ENCODE measurements at regions not wholly inside any gene's neighbourhood (a gene's known extent, or its start where the extent isn't known, plus 50 kb on each side); places are given as distances from the start of the nearest gene placed in this dataset.
A peak's percentile ranks its signal among the peaks of the same experiment; 100 is the strongest.

DNA sequence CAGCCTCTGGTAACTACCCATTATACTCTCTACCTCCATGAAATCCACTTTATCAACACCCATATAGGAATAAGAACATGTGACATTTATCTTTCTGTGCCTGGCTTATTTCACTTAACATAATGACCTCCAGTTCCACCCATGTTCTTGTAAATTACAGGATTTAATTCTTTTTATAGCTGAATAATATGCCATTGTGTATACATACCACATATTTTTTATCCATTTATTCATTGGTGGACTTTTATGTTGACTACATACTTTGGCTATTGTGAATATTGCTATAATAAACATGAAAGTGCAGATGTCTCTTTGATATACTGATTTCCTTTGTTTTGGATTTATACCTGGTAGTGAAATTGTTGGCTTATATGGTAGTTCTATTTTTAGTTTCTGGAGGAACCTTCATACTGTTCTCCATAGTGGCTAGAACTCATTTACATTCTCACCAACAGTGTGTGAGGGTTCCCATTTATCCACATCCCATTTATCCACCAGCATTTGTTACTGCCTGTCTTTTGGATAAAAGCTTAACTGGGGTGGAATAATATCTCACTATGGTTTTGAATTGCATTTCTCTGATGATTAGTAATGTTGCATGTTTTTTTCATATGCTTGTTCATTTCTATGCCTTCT, 473.4 kb downstream of the TBL1XR1 start:
- DNase-seq (ENCODE audit: low spot score): no peak

- no peak for DNase-seq (ENCODE audit: low spot score)
Measured at GRCh38 chr3:176714034-176714433, 483.2 kb downstream of the TBL1XR1 start.

DNA sequence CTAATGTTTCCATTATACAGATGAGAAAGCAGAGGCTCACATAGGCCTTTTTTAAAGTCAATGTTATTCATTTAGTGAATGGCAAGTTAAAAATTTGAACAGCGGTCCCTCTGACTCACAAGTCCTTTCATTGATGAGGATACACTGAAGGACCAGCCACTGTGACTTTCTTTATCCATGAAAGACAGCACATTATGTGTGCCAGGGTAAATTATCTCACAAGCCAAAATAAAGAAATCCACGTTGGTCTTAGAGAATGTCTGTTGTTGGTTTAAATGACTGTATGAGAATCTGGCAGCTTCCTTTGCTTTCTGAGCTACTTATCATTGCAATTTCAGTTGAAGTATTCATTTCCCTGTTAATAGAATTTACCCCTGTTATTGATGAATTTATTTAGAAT, 485.1 kb downstream of the TBL1XR1 start:
- DNase-seq (ENCODE audit: low spot score): no peak

DNA sequence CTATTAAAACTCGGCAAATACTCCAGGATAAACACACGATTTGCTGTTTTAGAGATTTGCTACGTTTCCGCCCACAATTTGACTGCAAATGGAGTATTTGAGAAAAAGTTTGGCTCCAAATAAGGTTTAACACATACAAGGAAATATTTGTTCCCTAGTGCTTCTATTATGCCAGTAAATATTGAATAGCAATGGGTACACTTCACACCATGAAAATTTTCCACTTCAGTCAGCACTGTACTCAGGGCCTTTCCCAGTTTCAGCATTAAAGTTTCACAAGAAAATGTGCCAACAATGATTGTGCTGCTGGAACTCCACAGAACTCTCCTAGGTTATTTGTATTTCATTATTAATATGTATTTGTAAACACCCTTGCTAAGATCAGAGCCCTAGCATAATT, 498.0 kb downstream of the TBL1XR1 start:
- no peak for DNase-seq (ENCODE audit: low spot score)

- peak; percentile 10 for DNase-seq (ENCODE audit: low spot score)
Measured at GRCh38 chr3:176697284-176697889, 499.9 kb downstream of the TBL1XR1 start.

- DNase-seq (ENCODE audit: low spot score): no peak
Measured at GRCh38 chr3:176696816-176697215, 500.5 kb downstream of the TBL1XR1 start.

DNA sequence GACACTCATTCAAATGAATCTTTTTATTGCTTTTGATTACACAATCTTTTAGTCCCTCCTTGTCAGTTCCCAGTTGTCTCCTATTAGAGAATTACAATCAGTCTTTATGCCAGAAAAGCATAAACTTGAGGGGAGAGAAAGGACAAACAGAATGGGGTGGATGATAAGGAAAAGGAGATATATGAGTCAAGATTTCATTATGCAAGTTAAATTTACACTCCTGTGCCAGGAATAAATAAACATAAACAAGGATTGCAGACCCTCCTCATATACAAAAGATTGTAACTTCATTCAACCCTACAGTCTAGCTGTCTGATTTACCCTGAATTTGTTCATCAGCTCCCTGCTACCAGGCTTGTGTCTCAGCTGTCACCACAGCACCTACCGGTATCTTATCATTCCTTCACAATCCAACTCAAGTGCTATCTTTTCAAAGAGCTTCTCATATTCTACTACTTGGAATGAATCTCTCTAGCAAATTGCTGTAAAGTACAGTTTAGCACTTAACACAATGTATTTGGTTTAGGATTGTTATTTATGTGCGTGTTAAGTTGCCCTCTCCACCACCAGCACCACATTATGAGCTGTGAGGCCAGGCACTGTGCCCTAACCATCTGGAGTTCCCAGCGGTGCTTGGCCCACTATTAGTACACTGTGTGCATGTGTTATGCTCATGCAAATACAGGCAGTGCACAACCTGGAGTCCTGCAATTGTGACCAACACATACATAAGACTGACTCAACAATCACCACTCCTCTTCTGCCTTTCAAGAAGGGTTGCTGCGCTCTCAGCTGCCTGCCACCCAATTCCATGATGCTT, 504.1 kb downstream of the TBL1XR1 start:
- DNase-seq (ENCODE audit: low spot score): no peak

GRCh38 chr3:176692199-176692965, 504.9 kb downstream of the TBL1XR1 start:
- no peak for DNase-seq (ENCODE audit: low spot score)

- DNase-seq (ENCODE audit: low spot score): no peak
Measured at GRCh38 chr3:176690083-176690869, 507.0 kb downstream of the TBL1XR1 start.

DNA sequence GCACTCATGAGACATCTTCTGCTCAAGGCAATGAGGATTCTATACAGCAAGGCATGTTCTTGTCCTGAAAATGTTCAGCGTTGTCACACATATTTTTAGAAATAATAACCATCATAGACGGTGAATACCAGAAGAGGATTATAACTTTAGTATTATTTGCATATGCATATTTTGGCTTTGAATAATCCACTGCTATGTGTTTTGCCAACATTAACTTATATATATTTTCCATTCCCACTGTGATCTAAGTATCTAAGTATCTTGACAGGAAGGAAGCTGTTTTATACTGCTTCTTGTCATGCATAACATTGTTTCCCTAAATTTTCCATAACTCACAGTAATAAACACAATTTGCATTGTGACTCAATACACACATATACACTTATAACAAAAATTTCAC, 509.5 kb downstream of the TBL1XR1 start:
- DNase-seq (ENCODE audit: low spot score): no peak

DNA sequence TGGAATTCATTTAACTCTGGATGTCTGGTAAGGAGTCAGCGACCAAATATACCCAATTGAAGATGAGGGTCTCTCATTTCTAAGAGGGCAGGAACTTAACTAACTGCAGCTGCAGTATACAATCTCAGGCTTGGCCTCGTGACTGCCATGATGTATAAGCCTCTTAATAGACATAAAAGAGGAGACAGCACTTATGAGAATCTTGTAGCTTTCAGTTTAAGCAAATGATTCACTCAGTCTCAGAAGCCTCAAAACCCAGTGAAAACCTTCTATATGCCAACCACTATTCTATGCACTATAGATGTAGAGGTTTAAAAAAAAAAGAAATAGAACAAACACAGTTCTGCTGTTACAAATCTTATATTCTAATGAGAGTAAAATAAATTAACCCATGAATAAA, 513.9 kb downstream of the TBL1XR1 start:
- DNase-seq (ENCODE audit: low spot score): no peak

GRCh38 chr3:176663837-176664831, 533.1 kb downstream of the TBL1XR1 start:
- DNase-seq (ENCODE audit: low spot score): peak; percentile 68

DNA sequence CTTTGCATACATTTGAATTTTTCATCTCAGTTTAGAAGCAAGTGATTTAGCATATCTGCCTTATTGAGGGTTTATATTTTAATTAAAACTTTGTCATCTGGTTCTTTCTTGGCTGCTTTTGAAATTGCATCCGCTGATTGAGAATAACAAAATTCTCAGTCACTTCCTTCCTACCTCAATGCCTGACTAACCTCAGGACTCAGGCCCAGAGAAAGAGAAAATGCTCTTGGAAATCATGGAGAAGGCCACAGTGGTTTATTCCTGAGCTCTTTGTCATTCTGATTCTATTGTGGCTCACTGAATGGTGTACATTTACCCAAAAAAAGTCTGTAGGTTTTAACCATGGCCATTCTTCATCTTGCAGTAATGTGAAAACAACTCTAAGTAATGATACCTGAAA, 533.9 kb downstream of the TBL1XR1 start:
- no peak for DNase-seq (ENCODE audit: low spot score)

DNA sequence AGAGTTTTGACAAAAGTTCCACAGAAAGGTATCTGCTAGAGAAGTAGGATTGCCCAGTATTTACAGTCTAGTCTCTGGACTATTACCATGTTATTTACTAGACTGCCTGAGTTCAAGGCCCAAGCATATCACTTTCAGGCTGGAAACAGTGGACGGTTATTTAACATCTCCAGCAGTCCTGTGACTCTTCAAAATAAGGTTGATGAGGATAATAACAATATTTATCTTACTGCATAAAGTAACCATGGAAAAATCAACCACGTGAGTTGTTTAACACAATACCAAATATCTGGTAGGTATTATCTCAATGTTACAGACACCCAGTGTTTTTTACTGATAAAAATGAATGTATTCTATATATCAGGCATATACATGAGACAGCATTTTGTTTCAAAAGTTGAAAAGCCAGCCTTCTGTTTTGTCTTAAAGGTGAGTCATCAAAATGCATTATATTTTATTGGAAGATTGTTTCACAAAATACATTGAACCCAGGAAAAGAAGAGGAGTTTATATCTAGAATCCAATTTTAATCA, 535.8 kb downstream of the TBL1XR1 start:
- no peak for DNase-seq (ENCODE audit: low spot score)

GRCh38 chr3:176655404-176656094, 541.7 kb downstream of the TBL1XR1 start:
- no peak for DNase-seq (ENCODE audit: low spot score)

- no peak for DNase-seq (ENCODE audit: low spot score)
Measured at GRCh38 chr3:176651622-176652021, 545.7 kb downstream of the TBL1XR1 start.

- DNase-seq (ENCODE audit: low spot score): peak; percentile 3
Measured at GRCh38 chr3:176650478-176650877, 546.8 kb downstream of the TBL1XR1 start.

- no peak for DNase-seq (ENCODE audit: low spot score)
Measured at GRCh38 chr3:176647987-176648386, 549.3 kb downstream of the TBL1XR1 start.

GRCh38 chr3:176633511-176633910, 563.8 kb downstream of the TBL1XR1 start:
- DNase-seq (ENCODE audit: low spot score): no peak

Measured in SK-N-DZ (cell line).